HEK293T (cell line): ENCODE measurements at regions not wholly inside any gene's neighbourhood (a gene's known extent, or its start where the extent isn't known, plus 50 kb on each side); places are given as distances from the start of the nearest gene placed in this dataset.

Experiments
- ARNT ChIP-seq: fragments of 450-650 bp; IDR thresholded peaks from 2 replicates; pipeline ENCODE4 v1.6.1; 2017; ENCODE audit warnings: mild to moderate bottlenecking
- BHLHE40 ChIP-seq: fragments of 450-650 bp; IDR thresholded peaks from 2 replicates; pipeline ENCODE4 v1.6.1; 2016; ENCODE audit warnings: mild to moderate bottlenecking, moderate library complexity, borderline replicate concordance
- TARDBP ChIP-seq: fragments of 450-650 bp; IDR thresholded peaks from 2 replicates; pipeline ENCODE4 v1.6.1; 2016

GRCh38 chr4:14066979-14067378 is 439.5 kb upstream of the BOD1L1 start:
- TF ChIP-seq TARDBP: no peak
- TF ChIP-seq BHLHE40: no peak
- TF ChIP-seq ARNT: no peak
